HG03139 (cell line): ENCODE measurements at regions not wholly inside any gene's neighbourhood (a gene's known extent, or its start where the extent isn't known, plus 50 kb on each side); places are given as distances from the start of the nearest gene placed in this dataset.
A peak's percentile ranks its signal among the peaks of the same experiment; 100 is the strongest.
"Not testable (repeated sequence)": the region's sequence is repeated elsewhere in the genome, so short reads cannot be mapped to it uniquely, and the experiment has no call there.

Source experiments
- ATAC-seq: cut with Tn5 transposase; IDR thresholded peaks from one replicate; pipeline ENCODE4 v1.9.1; 2021; ENCODE audit not compliant: unreplicated experiment

GRCh38 chr6:8821981-8822381 is 386.6 kb upstream of the SLC35B3 start:
- no peak for ATAC-seq

GRCh38 chr6:8820313-8820712 is 385.0 kb upstream of the SLC35B3 start:
- ATAC-seq, result no peak

- no peak for ATAC-seq
Observed at GRCh38 chr6:8819446-8819845, 384.1 kb upstream of the SLC35B3 start.

- no peak for ATAC-seq
Observed at GRCh38 chr6:8814440-8815000, 379.2 kb upstream of the SLC35B3 start.

GRCh38 chr6:8810325-8810724 is 375.0 kb upstream of the SLC35B3 start:
- no peak for ATAC-seq

GRCh38 chr6:8809662-8810061 is 374.3 kb upstream of the SLC35B3 start:
- no peak for ATAC-seq

GRCh38 chr6:8803181-8803760 is 367.9 kb upstream of the SLC35B3 start:
- ATAC-seq, result no peak

GRCh38 chr6:8802397-8802796 is 367.1 kb upstream of the SLC35B3 start:
- ATAC-seq, result not testable (repeated sequence)

- ATAC-seq, result no peak
Observed at GRCh38 chr6:8794420-8794819, 359.1 kb upstream of the SLC35B3 start.

- ATAC-seq, result no peak
Observed at GRCh38 chr6:8789878-8790277, 354.5 kb upstream of the SLC35B3 start.

GRCh38 chr6:8785223-8785622 is 349.9 kb upstream of the SLC35B3 start:
- no peak for ATAC-seq

DNA sequence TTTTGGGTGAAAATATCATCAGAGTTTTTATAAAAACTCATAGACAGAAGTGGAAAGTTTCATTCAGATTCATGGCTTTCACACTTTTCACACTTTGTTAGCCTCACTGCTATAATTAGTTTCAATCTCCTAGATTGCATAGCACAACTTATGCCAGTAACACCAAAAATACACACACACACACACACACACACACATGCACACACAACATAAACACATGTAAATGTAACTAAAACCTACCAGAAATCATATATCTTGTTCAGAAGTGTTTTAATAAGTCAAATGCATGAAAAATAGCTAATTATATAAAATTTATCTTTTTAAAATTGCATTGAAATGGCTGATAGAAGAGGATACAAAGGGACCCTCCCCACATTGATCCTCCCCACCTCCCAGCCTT is 347.8 kb upstream of the SLC35B3 start:
- no peak for ATAC-seq

DNA sequence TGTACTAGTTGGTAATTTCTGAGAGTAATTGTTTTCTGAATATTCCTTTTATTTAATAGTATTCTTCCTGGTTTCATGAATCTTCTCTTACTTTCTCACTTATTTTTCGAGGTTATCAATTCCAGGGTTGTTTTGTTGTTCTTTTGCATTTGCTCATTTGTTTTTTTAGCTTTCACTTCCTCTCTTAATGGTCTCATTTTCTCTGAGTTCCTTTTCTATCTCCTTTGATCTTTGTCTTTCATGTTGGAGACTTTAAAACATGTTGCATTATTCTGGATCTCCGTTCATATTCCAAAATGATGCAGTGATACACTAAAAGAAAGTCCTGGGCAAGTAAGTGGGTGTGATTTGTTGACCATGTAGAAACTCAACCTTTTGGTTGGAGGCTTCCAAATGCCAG is 345.3 kb upstream of the SLC35B3 start:
- no peak for ATAC-seq

- no peak for ATAC-seq
Observed at GRCh38 chr6:8764733-8765132, 329.4 kb upstream of the SLC35B3 start.

DNA sequence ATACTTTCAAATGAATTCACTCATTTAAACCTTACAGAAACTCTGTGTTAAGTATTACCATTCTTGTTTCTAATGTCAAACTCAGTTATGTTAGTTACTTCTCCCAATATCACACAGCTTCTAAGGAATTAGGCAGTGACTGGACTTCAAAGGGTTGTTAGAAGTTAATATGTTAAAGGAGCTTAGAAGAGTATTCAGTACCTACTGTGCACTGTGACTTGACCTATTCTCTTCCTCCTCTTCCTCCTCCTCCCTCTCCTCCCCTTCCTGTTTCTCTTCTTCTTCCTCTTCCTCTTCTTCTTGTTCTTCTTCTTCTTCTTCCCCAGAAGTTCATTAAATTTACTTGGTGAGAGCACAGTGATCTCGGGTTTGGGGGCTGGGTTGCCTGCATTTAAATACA is 325.6 kb upstream of the SLC35B3 start:
- no peak for ATAC-seq

GRCh38 chr6:8758412-8758811 is 323.1 kb upstream of the SLC35B3 start:
- ATAC-seq, result no peak

DNA sequence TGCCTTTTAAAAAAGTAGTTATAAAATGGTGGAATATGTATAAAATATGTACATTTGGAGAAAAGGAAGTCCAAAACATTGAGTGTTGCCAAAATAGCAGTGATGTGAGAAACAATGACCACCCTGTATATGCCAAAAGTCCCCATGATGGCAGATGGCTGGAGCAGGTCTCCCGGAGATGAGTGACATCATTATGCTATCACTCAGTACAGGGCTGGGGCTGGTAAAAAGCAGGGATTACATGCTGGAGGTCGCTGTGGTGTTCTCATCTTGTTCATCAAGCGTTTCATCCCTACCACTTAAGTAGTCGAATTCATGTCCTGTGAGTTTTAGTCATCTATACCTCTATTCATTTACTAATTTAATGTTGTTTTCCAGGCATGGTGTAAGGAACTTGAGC is 315.3 kb upstream of the SLC35B3 start:
- no peak for ATAC-seq

DNA sequence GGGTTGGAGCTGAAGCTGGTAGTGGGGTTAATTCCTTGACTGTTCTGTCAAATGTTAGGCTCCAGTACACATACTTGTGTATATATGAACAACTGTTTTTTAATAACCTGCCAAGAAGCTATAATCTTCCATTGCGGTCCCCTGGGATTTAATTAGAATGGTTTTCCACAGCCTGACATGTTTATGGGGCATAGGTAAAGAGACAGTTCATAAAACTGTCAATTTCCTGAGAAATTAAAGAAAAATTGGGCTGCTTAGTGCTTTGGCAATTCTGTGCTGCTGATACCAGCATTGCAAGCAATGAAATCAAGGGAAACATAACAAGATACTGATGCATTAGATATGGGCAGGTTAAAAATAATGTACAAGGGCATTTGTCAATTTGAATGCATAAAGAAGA is 314.1 kb upstream of the SLC35B3 start:
- ATAC-seq, result no peak

DNA sequence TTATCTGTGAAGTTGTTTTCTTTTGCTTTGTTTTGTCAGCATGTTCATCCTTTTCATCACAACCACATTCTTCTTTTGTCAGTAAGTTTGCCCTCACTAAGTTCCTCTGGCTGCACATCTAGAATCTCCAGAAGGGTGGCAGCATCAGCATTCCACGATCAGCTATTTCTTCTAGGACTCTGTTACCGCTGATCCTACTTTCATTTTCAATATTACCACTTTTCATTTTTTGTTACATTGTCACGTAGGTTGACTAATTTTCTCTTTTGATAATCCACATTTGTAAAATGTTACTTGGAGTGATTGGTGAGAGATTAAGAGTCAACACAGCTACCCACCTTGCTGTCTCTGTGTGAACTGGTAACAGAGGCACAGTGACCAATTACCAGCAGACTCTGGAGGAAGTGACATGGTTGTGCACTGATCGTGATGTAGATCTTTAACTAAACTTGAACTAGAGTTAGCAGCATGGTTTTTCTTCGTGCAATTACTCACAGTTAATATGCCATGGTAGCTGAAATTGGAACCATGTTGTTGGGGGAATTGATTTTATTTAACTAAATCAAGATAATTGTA is 307.9 kb upstream of the SLC35B3 start:
- ATAC-seq, result peak; percentile 93

DNA sequence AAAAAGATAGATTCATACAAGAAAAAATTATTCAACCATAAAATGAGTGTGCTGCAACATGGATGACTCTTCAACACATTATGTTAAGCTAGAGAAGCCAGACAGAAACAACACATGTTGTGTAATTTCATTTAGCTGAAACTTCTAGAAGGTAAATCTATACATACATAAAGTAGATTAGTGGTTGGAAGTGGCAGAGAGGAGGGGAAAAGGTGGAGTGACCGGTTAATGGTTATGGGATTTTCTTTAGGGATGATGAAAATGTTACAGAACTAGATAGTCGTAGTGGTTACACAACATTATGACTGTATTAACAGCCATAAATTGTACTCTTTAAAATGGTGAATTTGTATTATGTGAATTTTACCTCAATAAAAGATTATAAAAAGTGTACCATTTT is 304.1 kb upstream of the SLC35B3 start:
- ATAC-seq, result no peak

DNA sequence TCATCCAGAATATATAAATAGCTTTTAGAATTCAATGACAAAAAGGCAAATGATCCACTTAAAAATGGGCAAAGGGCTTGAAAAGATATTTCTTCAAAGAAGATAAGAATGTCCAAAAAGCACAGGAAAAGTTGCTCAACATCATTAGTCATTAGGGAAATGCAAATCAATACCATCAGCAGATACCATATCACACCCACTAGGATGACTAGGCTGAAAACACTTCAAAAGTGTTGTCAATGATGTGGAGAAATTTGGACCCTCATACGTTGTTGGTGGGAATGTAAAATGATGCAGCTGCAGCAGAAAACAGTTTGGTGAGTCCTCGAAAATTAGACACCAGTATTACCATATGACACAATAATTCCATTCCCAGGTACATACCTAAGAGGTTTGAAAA is 303.6 kb upstream of the SLC35B3 start:
- ATAC-seq, result no peak

GRCh38 chr6:8736156-8736895 is 301.0 kb upstream of the SLC35B3 start:
- ATAC-seq, result no peak
